HepG2 (cell line): ENCODE measurements at regions not wholly inside any gene's neighbourhood (a gene's known extent, or its start where the extent isn't known, plus 50 kb on each side); places are given as distances from the start of the nearest gene placed in this dataset.

Experiments used
- ZNF274 ChIP-seq: sonication (generic); formaldehyde crosslinking; IDR thresholded peaks from 2 replicates; pipeline ENCODE4 v1.5.1; 2020; ENCODE audit warnings: mild to moderate bottlenecking, missing genetic modification reagents
- TF ChIP-seq, protein P1 (sequence below): sonication (generic); formaldehyde crosslinking; IDR thresholded peaks from 2 replicates; pipeline ENCODE4 v1.5.0; 2020; ENCODE audit warnings: mild to moderate bottlenecking, missing genetic modification reagents, moderate library complexity

DNA sequence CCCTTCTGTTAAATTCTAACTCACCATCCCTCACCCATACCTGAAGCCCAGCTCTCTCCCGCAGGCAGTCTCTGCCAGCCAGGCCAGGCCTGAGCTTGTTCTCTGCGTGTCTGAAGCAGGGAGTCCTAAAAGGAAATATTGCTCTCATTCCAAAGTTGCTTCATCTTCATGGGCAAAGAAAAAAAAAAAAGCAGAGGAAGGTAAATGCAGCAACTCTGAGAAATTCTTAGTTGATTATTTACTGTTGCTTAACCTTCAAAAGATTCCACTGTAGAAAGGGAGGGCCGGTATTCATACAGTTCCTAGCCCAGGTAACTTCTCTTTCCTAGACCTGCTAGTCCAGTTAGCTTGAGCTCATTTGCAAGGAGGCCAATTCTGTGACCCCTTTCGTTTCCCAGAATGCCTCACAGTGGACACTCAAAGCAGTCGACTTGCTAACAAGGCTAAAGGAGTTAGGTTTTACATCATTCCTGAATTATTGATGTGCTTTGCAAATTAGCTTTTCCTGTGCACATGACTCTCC lies 193.5 kb upstream of the EEA1 start:
- TF ChIP-seq, protein P1, sequence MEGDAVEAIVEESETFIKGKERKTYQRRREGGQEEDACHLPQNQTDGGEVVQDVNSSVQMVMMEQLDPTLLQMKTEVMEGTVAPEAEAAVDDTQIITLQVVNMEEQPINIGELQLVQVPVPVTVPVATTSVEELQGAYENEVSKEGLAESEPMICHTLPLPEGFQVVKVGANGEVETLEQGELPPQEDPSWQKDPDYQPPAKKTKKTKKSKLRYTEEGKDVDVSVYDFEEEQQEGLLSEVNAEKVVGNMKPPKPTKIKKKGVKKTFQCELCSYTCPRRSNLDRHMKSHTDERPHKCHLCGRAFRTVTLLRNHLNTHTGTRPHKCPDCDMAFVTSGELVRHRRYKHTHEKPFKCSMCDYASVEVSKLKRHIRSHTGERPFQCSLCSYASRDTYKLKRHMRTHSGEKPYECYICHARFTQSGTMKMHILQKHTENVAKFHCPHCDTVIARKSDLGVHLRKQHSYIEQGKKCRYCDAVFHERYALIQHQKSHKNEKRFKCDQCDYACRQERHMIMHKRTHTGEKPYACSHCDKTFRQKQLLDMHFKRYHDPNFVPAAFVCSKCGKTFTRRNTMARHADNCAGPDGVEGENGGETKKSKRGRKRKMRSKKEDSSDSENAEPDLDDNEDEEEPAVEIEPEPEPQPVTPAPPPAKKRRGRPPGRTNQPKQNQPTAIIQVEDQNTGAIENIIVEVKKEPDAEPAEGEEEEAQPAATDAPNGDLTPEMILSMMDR (CRISPR knock-in tag): no peak
- no peak for TF ChIP-seq ZNF274
